ENCODE measurements at regions not wholly inside any gene's neighbourhood (a gene's known extent, or its start where the extent isn't known, plus 50 kb on each side); places are given as distances from the start of the nearest gene placed in this dataset.

- Histone ChIP-seq H3F3A (ENCODE audit: insufficient read depth) (no peaks in the 10 kb centered on the region), H3K79me2 (ENCODE audit: insufficient read depth, low read length) (no peaks in the 10 kb centered on the region), H3K9me2 (replicated peaks; ENCODE audit: insufficient read depth, low read length) (0 out of 2 replicates have a peak, but pooled peaks cover 3% of the 10 kb centered on the region), H3K27ac (ENCODE audit: low read depth, low read length) (no peak overlapping the region), H3K4me2 (ENCODE audit: low read depth, low read length, poor library complexity, severe bottlenecking) (no peak overlapping the region), H4K20me1 (ENCODE audit: low read depth, low read length) (no peaks in the 10 kb centered on the region), H3K27me3 (ENCODE audit: low read length) (no peaks in the 10 kb centered on the region), H3K9ac (ENCODE audit: low read length) (no peak overlapping the region), H2AFZ (ENCODE audit: low read depth, low read length, severe bottlenecking) (no peak overlapping the region), H3K4me3 (ENCODE audit: insufficient read depth, low read length, poor library complexity, severe bottlenecking) (no peak overlapping the region), H3K9me3 (ENCODE audit: insufficient read depth, low read length) (no peaks in the 10 kb centered on the region), H3K36me3 (ENCODE audit: low read length) (no peaks in the 10 kb centered on the region)
- TF ChIP-seq EZH2phosphoT487 (conservative IDR thresholded peaks at IDR 0.05; ENCODE audit: low read length) (no peak), CTCF (IDR thresholded peaks at IDR 0.05; ENCODE audit: insufficient read depth, low read length, poor library complexity, severe bottlenecking) (no peak)
These were observed 1142.3 kb downstream of the NXPH1 start for GRCh38 chr7:9575716-9576115.

- Histone ChIP-seq H3K9me3 (ENCODE audit: insufficient read depth, low read length) (no peaks in the 10 kb centered on the region), H3K4me3 (ENCODE audit: insufficient read depth, low read length, poor library complexity, severe bottlenecking) (no peak overlapping the region), H3K27ac (ENCODE audit: low read depth, low read length) (no peak overlapping the region), H3K27me3 (ENCODE audit: low read length) (no peaks in the 10 kb centered on the region), H2AFZ (ENCODE audit: low read depth, low read length, severe bottlenecking) (no peak overlapping the region), H3K9ac (ENCODE audit: low read length) (no peak overlapping the region), H3K4me2 (ENCODE audit: low read depth, low read length, poor library complexity, severe bottlenecking) (no peak overlapping the region), H3K36me3 (ENCODE audit: low read length) (no peaks in the 10 kb centered on the region), H4K20me1 (ENCODE audit: low read depth, low read length) (no peaks in the 10 kb centered on the region), H3K9me2 (replicated peaks; ENCODE audit: insufficient read depth, low read length) (0 out of 2 replicates have a peak, but pooled peaks cover 3% of the 10 kb centered on the region), H3F3A (ENCODE audit: insufficient read depth) (no peaks in the 10 kb centered on the region), H3K79me2 (ENCODE audit: insufficient read depth, low read length) (no peaks in the 10 kb centered on the region)
- TF ChIP-seq EZH2phosphoT487 (conservative IDR thresholded peaks at IDR 0.05; ENCODE audit: low read length) (no peak), CTCF (IDR thresholded peaks at IDR 0.05; ENCODE audit: insufficient read depth, low read length, poor library complexity, severe bottlenecking) (no peak)
These were observed 1149.4 kb downstream of the NXPH1 start for GRCh38 chr7:9582824-9583223.

DNA sequence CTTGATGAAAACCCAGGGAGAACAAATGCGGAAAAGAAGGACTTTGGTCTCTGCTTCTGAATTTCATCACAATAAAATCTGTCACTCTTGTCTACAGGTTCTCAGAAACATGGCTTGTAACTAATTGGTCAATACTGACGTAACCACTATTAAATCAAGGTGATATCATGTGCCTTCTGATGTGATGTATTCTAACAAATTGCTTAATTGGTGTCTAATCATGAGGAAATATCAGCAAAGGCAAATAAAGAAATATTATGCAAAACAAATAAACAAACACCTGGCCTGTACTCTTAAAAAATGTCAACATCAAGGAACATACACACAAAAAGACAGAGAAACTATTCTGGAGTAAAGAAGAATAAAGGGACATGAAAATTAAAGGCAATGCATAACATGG is 1165.0 kb downstream of the NXPH1 start:
- Histone ChIP-seq H3K4me2 (ENCODE audit: low read depth, low read length, poor library complexity, severe bottlenecking) (no peak overlapping the region), H3K36me3 (ENCODE audit: low read length) (no peaks in the 10 kb centered on the region), H3K4me3 (ENCODE audit: insufficient read depth, low read length, poor library complexity, severe bottlenecking) (no peak overlapping the region), H3K27me3 (ENCODE audit: low read length) (no peaks in the 10 kb centered on the region), H3K9ac (ENCODE audit: low read length) (no peak overlapping the region), H3K9me2 (replicated peaks; ENCODE audit: insufficient read depth, low read length) (no peaks in the 10 kb centered on the region), H3K27ac (ENCODE audit: low read depth, low read length) (no peak overlapping the region), H3K79me2 (ENCODE audit: insufficient read depth, low read length) (no peaks in the 10 kb centered on the region), H2AFZ (ENCODE audit: low read depth, low read length, severe bottlenecking) (no peak overlapping the region), H4K20me1 (ENCODE audit: low read depth, low read length) (no peaks in the 10 kb centered on the region), H3F3A (ENCODE audit: insufficient read depth) (no peaks in the 10 kb centered on the region), H3K9me3 (ENCODE audit: insufficient read depth, low read length) (no peaks in the 10 kb centered on the region)
- TF ChIP-seq EZH2phosphoT487 (conservative IDR thresholded peaks at IDR 0.05; ENCODE audit: low read length): no peak
- no peak for TF ChIP-seq CTCF (IDR thresholded peaks at IDR 0.05; ENCODE audit: insufficient read depth, low read length, poor library complexity, severe bottlenecking)
